ENCODE measurements at regions not wholly inside any gene's neighbourhood (a gene's known extent, or its start where the extent isn't known, plus 50 kb on each side); places are given as distances from the start of the nearest gene placed in this dataset.

DNA sequence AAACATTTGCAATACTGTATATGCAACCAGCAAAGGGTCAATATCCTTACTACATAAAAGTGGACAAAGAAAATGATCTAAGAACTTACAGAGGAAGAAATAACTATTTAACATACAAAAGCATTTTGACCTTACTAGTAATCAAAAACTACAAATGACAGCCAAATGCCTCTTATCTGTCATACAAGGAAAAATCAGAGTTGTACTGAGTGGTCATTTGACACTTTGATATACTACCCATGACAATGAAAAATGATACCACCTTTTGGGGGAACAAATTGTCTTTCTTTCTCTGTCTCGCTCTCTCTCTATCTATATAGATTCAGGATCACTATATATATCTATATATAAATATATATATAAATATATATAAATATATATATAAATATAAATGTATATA, 50.4 kb upstream of the ZSWIM6 start:
- Histone ChIP-seq H4K20me1 (ENCODE audit: insufficient read depth, low read length, poor library complexity, severe bottlenecking) (no peaks in the 10 kb centered on the region), H3K79me2 (ENCODE audit: insufficient read depth, low read length) (no peaks in the 10 kb centered on the region), H3K9me2 (replicated peaks; ENCODE audit: low read depth, low read length) (no peaks in the 10 kb centered on the region), H3K4me1 (ENCODE audit: insufficient read depth, low read length, poor library complexity, severe bottlenecking) (peaks cover 9% of the 10 kb centered on the region), H2AFZ (ENCODE audit: low read length) (no peak overlapping the region), H3K9me3 (ENCODE audit: insufficient read depth, low read depth, low read length) (no peaks in the 10 kb centered on the region), H3K9ac (ENCODE audit: low read depth, low read length, poor library complexity, severe bottlenecking) (no peak overlapping the region), H3K4me2 (ENCODE audit: low read depth, low read length, poor library complexity, severe bottlenecking) (no peak overlapping the region), H3K27me3 (ENCODE audit: insufficient read depth, low read length, poor library complexity, severe bottlenecking) (no peaks in the 10 kb centered on the region), H3K4me3 (ENCODE audit: low read length, poor library complexity, severe bottlenecking) (no peak overlapping the region), H3F3A (ENCODE audit: low read depth) (0 out of 2 replicates have a peak, but pooled peaks cover 3% of the 10 kb centered on the region), H3K36me3 (ENCODE audit: insufficient read depth, low read length) (no peaks in the 10 kb centered on the region)
- no peak for TF ChIP-seq EZH2phosphoT487 (IDR thresholded peaks at IDR 0.05; ENCODE audit: borderline replicate concordance)
- TF ChIP-seq CTCF (conservative IDR thresholded peaks at IDR 0.05; ENCODE audit: low read length), result no peak
